ENCODE measurements at regions not wholly inside any gene's neighbourhood (a gene's known extent, or its start where the extent isn't known, plus 50 kb on each side); places are given as distances from the start of the nearest gene placed in this dataset.

GRCh38 chr13:34322014-34322742, 504.2 kb downstream of the RFC3 start:
- DNase-seq (ENCODE audit: low spot score), result no peak

GRCh38 chr13:34322743-34323074, 504.8 kb downstream of the RFC3 start:
- DNase-seq (ENCODE audit: low spot score), result no peak

DNA sequence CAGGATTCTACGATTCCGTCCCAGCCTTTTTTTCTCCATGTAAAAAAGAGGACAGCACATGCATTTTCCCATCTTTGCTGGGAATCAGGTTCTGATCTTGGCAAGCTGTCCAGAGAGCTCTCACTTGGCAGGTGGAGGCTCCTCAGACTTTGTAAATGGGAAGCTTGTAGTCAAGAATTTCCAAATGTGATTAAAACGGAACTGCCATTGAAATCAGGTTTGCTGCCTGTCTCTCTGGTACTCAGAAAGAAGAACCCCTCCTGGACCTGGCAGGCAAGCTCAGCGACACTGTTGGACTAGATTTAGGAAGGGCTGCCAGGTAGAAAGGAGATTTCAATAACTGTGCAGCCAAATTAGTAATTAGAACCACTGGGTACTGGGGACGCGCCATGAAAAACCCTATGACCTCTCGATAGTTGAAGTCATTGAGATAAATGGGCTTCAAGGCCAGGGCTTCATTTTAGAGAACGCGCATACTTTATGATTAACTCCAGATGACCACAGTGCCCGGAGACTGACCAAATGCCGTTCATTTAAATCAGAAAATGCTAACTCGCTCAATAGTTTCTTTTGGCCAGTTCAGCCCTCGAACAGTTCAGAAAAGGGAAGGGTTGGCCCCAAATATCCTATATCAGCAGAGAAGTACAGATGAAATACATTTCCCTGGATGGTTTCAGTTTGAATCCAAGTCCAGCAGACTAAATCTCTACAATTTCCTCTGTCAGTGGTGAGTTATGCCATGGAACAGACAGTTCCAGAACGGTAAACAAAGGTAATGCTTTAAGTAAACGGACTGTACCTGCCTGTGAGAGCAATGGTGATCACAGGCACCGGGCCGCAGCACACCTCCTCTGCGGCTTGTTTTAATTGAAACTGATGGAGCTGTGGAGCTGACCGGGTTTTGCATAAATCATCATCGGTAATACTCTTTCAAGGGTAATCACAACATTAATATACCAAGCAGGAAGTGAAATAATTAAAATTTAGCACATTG, 517.4 kb downstream of the RFC3 start:
- no peak for DNase-seq (ENCODE audit: low spot score)

- no peak for DNase-seq (ENCODE audit: low spot score)
Observed at GRCh38 chr13:34338102-34338501, 520.2 kb downstream of the RFC3 start.

DNA sequence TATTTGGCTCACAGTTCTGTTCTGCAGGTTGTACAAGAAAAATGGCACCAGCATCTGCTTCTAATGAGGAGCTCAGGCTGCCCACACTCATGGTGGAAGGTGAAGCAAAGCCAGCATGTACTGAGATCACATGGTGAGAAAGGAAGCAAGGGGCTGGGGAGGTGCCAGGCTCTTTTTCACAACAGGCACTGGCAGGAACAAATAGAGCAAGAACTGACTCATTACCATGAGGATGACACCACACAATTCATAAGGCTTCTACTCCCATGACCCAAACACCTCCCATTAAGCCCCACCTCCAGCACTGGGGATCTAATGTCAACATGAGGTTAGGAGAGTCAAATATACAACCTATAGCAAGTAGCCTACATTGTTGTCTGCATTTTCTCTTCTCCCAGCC, 522.6 kb downstream of the RFC3 start:
- no peak for DNase-seq (ENCODE audit: low spot score)

- DNase-seq (ENCODE audit: low spot score), result no peak
Observed at GRCh38 chr13:34343413-34343940, 525.5 kb downstream of the RFC3 start.

- DNase-seq (ENCODE audit: low spot score), result no peak
Observed at GRCh38 chr13:34344816-34345215, 526.9 kb downstream of the RFC3 start.

DNA sequence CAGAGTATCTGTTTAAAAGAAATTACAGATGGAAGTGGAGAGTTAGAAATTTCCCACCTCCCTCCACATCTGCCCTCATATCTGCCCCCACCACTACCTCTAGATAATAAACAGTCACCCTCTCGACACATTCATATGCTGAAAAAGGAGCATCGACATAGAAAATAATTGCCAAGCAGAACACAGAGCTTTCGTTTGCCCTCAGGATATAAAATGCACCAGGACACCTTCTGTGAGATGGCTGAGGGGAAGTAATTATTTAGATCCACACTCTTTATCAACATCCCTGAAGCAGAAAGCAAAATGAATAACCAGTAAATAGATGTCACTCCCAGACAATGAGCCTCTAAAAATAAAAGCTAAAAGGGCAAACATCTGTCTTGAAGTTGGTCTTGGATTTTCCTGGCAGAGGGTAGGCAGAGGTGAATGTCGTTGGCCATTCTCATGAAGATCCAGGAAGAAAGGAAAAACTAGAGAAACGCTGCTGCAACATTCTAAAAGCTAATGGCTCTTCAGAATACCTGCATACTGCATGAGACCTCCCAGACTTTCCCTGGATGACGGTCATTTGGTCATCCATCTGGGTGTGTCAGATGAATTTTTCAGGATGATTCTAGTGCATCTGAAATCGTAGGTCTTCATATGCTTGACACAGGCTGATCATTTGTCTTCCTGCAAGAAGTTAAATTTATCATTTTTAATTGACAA, 527.5 kb downstream of the RFC3 start:
- no peak for DNase-seq (ENCODE audit: low spot score)

GRCh38 chr13:34346626-34347025, 528.7 kb downstream of the RFC3 start:
- DNase-seq (ENCODE audit: low spot score), result no peak

GRCh38 chr13:34347784-34348573, 530.0 kb downstream of the RFC3 start:
- no peak for DNase-seq (ENCODE audit: low spot score)

- DNase-seq (ENCODE audit: low spot score), result no peak
Observed at GRCh38 chr13:34349091-34349722, 531.3 kb downstream of the RFC3 start.

DNA sequence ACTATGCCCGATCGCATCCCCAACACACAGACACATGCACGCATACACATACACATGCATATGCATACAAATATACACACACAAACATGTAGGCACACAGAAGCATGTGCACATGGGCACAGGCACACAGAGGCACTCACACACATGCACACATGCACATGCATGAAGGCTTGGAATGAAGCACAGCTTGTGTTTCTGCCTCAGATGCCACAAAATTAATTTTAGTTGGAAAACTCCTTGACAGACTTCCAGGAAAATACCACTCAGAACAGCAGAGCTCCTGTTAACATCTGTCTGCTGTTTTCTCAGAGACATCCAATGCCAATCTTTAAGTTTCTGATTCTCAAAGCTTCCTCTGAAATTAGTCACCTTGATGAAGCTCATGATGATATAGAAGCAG, 532.7 kb downstream of the RFC3 start:
- no peak for DNase-seq (ENCODE audit: low spot score)

GRCh38 chr13:34351134-34351533, 533.2 kb downstream of the RFC3 start:
- DNase-seq (ENCODE audit: low spot score), result no peak

GRCh38 chr13:34352958-34353357, 535.0 kb downstream of the RFC3 start:
- DNase-seq (ENCODE audit: low spot score), result no peak

DNA sequence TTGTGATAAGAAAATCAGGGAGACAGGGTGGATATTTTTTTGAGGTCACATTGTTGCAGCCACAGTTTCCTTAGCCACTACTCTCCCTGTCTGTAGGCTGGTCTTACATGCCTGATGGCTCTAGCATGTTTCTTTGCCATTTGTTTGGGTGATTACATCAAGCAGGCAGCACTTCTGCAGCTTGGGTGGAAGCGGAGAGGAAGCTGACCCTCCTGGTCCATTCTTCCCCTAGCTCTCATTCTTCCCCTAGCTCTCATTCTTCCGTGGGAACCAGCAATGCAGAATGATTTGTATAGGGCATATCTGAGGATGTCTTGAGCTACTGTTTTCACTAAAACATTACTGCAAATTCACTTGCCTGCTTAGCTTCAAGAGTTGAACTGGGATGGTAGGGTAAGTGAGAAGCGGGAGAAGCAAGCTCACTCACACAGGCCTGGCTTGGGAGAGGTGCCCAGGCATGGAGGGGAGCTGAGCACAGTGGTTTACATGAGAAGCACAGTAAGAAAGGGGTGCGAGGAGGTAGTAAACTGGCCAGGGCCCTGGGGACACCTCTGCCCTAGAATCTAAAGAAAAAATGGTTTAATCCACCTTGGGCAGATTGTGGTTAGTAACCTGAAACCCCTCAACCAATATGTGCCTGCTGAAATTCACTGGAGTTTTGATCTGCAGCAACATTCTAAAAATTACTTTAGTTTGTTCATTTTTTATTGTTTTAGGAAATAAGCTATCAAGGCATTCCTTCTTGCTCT, 538.9 kb downstream of the RFC3 start:
- DNase-seq (ENCODE audit: low spot score), result no peak

DNA sequence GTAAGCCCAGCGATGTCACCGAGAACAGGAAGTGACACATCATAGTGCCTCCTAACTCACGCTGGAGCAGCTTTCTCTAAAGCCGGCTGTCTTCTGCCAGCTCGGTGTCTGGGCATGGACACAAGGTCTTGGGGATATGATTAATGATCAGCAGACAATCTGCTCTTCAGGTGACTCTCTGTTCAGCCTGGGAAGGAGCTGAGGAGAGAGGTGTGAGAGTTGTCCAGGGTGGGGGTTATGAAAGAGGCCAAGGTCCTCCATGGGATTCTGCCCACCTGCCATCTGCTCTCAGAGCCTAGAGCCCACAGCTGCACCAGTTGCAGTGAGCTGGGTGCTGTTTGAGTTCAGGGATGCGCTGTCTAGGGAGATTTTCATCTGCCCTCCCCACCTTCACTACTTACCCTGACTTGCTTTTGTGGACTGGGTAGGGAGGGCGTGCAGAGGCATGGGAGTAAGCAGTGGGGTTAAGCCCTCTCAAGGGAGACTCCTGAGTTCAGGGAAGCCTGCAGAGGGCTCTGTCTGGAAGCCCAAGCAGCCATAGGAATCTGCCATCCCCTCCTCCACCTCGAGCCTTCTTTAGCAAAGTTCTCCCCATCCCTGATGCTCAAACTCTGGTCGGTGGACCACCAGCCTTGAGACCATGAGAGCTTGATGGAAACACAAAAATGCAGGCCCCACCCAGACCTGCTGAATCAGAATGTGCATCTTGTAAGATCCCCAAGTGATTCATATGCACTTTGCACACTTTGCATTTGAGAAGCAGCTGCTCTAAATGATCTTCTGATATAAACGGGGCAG, 539.7 kb downstream of the RFC3 start:
- DNase-seq (ENCODE audit: low spot score), result no peak

DNA sequence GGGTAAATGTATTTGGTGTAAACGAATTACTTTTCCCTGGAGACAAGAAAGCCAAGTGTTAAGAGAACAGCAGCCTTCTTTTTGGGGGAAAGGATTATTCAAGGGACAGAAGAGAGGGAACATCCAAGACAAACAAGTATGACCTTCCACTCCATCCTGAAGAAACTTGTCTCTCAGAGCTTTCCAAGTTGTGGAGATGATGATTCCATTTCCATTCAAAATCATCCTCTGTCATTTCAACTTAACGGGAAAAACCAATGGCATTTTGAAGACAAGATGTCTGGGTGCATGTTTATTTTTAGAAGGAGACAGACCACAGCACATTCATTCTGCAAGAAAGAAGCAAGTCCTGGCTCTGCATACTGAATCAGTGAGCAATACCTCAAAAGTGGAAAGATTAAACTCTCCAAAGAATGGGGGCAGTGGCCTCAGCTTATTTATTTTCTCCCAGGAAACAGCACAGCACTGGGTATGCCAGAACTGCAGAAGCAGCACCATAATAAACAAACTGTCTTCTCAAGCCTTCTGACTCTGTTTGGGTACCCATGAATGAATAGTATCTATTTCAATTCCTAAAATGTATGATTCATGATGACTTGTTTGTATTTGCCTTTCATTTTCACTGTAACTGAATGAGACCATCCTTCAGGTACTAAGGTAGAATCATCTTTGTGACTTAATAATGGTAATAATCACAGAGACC, 541.0 kb downstream of the RFC3 start:
- DNase-seq (ENCODE audit: low spot score), result no peak

GRCh38 chr13:34360702-34361101, 542.8 kb downstream of the RFC3 start:
- no peak for DNase-seq (ENCODE audit: low spot score)

- DNase-seq (ENCODE audit: low spot score), result no peak
Observed at GRCh38 chr13:34361560-34361959, 543.6 kb downstream of the RFC3 start.

Measured in CD4-positive, alpha-beta T cell treated with Interleukin-15 for 4 hours (primary cell).